ENCODE measurements at regions not wholly inside any gene's neighbourhood (a gene's known extent, or its start where the extent isn't known, plus 50 kb on each side); places are given as distances from the start of the nearest gene placed in this dataset.

GRCh38 chr11:109511598-109511997 is 89.6 kb downstream of the C11orf87 start (continued):
- TF ChIP-seq ZBTB33 (IDR thresholded peaks at IDR 0.05; ENCODE audit: borderline replicate concordance, low read depth) (no peak), IRF3 (IDR thresholded peaks at IDR 0.05; ENCODE audit: low read depth, low read length) (no peak), TEAD4 (IDR thresholded peaks at IDR 0.05; ENCODE audit: borderline replicate concordance, insufficient read depth) (no peak)

GRCh38 chr11:109512249-109512648 is 90.3 kb downstream of the C11orf87 start:
- Histone ChIP-seq H4K20me1 (ENCODE audit: insufficient read depth) (no peaks in the 10 kb centered on the region), H3K27ac (ENCODE audit: low read depth in 2 of 2, low read length in 1 of 2) (no peak overlapping the region), H3F3A (replicated peaks; ENCODE audit: insufficient read depth) (no peaks in the 10 kb centered on the region), H3K4me2 (no peak overlapping the region), H3K9me3 (no peaks in the 10 kb centered on the region), H3K9me2 (no peaks in the 10 kb centered on the region), H3K36me3 (replicated peaks in 1 of 2; ENCODE audit: control insufficient read depth in 1 of 2, insufficient read depth in 2 of 2, low read length in 1 of 2) (no peaks in the 10 kb centered on the region), H3K9ac (no peak overlapping the region), H3K79me2 (ENCODE audit: insufficient read depth) (no peaks in the 10 kb centered on the region), H3K4me3 (ENCODE audit: low read depth in 2 of 2, low read length in 1 of 2) (no peak overlapping the region), H3K4me1 (ENCODE audit: control insufficient read depth in 1 of 2, insufficient read depth in 2 of 2, low read depth in 1 of 2, low read length in 1 of 2) (peaks cover 0 to 9% of the 10 kb centered on the region in 2 experiments; a peak in 2 of 4 replicates), H2AFZ (ENCODE audit: low read depth) (no peak overlapping the region), H3K27me3 (ENCODE audit: insufficient read depth) (no peaks in the 10 kb centered on the region)
- WGBS (ENCODE audit: low lambda C conversion rate), result 63% methylated on average over 1 of the region's 1 CpG
- no peak for TF ChIP-seq USF2 (IDR thresholded peaks at IDR 0.05; ENCODE audit: borderline replicate concordance, low read depth, low read length)
- no peak for TF ChIP-seq FOXM1 (IDR thresholded peaks at IDR 0.05; ENCODE audit: low read depth)
- TF ChIP-seq MEF2A (IDR thresholded peaks at IDR 0.05; ENCODE audit: borderline replicate concordance, low read depth), result no peak
- TF ChIP-seq NRF1 (IDR thresholded peaks at IDR 0.05; ENCODE audit: low read depth, low read length), result no peak
- TF ChIP-seq RXRA (IDR thresholded peaks at IDR 0.05; ENCODE audit: borderline replicate concordance, low read depth), result no peak
- no peak for TF ChIP-seq NFIC (IDR thresholded peaks at IDR 0.05; ENCODE audit: borderline replicate concordance)
- no peak for TF ChIP-seq POLR2AphosphoS5 (IDR thresholded peaks at IDR 0.05; ENCODE audit: low read depth, low read length)
- TF ChIP-seq IRF3 (IDR thresholded peaks at IDR 0.05; ENCODE audit: low read depth, low read length), result no peak
- no peak for TF ChIP-seq TEAD4 (IDR thresholded peaks at IDR 0.05; ENCODE audit: borderline replicate concordance, insufficient read depth)
- no peak for TF ChIP-seq RCOR1 (IDR thresholded peaks at IDR 0.05; ENCODE audit: low read length)
- TF ChIP-seq RFX5 (IDR thresholded peaks at IDR 0.05; ENCODE audit: low read length), result no peak
- no peak for TF ChIP-seq FOXJ3 (CRISPR knock-in tag; IDR thresholded peaks at IDR 0.05)
- DNase-seq, result no peak
- POLR2A ChIA-PET, result no interaction called here
- CTCF ChIA-PET, result no interaction called here

All from SK-N-SH (cell line).